IPS-20b (cell line): ENCODE measurements at regions not wholly inside any gene's neighbourhood (a gene's known extent, or its start where the extent isn't known, plus 50 kb on each side); places are given as distances from the start of the nearest gene placed in this dataset.

Source experiments
- H3K27ac ChIP-seq: one replicate; pipeline ENCODE4 v1.5.1; 2013; ENCODE audit warnings: low read length
- H3K27me3 ChIP-seq: 2 replicates; pipeline ENCODE4 v1.6.1; 2013; ENCODE audit warnings: mild to moderate bottlenecking, low read length, inconsistent platforms; ENCODE audit not compliant: insufficient read depth
- H3K36me3 ChIP-seq: 2 replicates; pipeline ENCODE4 v1.6.1; 2013; ENCODE audit warnings: low read depth, mild to moderate bottlenecking, inconsistent platforms, low read length, moderate library complexity; ENCODE audit not compliant: insufficient read depth
- H3K4me1 ChIP-seq: 2 replicates; pipeline ENCODE4 v1.6.1; 2013; ENCODE audit warnings: mild to moderate bottlenecking, control low read depth, inconsistent platforms, low read length, moderate library complexity; ENCODE audit not compliant: insufficient read depth
- H3K4me3 ChIP-seq: 2 replicates; pipeline ENCODE4 v1.5.1; 2013; ENCODE audit warnings: mild to moderate bottlenecking, low read length, inconsistent platforms
- H3K9ac ChIP-seq: 2 replicates; pipeline ENCODE4 v1.6.1; 2013; ENCODE audit warnings: low read depth, mild to moderate bottlenecking, inconsistent platforms, low read length, moderate library complexity
- H3K9me3 ChIP-seq: 2 replicates; pipeline ENCODE4 v1.6.1; 2013; ENCODE audit warnings: mild to moderate bottlenecking, low read depth, low read length, inconsistent platforms; ENCODE audit not compliant: insufficient read depth

GRCh38 chr14:81972601-81973000 is 438.9 kb upstream of the SEL1L start:
- peaks cover 19% of the 10 kb centered on the region; the same call in 1 of the 2 replicates for H3K4me1 ChIP-seq
- H3K27me3 ChIP-seq: no peaks in the 10 kb centered on the region
- H3K27ac ChIP-seq: no peak overlapping the region
- no peak overlapping the region for H3K4me3 ChIP-seq
- H3K9ac ChIP-seq: no peak overlapping the region
- no peaks in the 10 kb centered on the region for H3K9me3 ChIP-seq
- no peaks in the 10 kb centered on the region for H3K36me3 ChIP-seq

DNA sequence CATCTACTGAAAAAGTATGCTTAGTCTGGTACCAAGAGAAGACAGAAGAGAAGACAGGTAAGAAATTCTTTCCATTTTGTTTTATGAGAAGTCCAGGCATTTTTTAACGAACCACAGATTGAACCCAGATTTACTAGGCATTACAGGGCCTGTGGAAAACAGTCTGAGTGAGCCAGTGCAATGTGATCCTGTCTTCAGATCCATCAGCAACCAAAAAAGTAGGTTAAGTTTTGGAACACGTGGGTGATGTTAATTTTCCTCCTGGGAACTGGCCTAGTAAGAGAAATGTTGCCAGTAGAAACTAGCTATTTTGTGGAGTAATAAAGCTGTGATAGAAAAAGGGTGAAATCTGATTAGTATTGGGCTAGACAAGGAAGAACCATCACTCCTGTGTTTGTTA is 440.9 kb upstream of the SEL1L start:
- Histone ChIP-seq H3K9me3 (no peaks in the 10 kb centered on the region), H3K27ac (no peak overlapping the region), H3K9ac (no peak overlapping the region), H3K36me3 (no peaks in the 10 kb centered on the region), H3K4me1 (peaks cover 19% of the 10 kb centered on the region; the same call in 1 of the 2 replicates), H3K4me3 (no peak overlapping the region), H3K27me3 (no peaks in the 10 kb centered on the region)

DNA sequence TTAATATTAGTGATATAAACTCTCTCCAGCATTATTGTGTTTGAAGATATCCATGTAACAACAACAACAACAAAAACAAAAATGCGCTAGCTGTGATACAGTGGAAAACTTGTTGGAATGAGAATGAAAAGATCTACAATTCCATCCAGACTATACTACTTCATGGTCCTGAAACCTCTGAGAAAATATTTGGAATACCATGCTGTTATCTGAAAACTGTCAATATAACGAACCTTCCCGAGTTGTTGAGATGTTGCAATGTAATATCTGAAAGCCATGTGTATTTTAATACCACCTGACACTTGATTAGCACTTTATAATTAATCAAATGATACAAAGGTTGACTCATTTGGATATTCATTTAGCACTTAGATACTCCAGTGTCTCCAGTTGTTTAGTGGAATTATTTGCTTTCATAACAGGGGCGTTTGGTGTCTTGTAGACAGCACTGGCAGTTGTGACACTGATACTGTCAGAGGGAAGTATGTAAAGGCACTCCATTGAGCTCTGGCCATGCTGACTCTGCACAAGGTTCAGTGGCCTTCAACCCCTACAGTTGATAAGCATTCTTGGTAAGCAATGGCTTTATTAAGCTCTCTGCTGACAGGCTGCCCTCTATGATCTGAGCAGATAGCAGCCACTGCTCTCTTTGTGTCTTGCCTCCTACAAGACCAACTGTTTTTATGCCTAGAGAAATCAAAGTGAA is 447.1 kb upstream of the SEL1L start:
- H3K4me1 ChIP-seq: no peaks in the 10 kb centered on the region
- no peaks in the 10 kb centered on the region for H3K27me3 ChIP-seq
- H3K9me3 ChIP-seq: no peaks in the 10 kb centered on the region
- no peak overlapping the region for H3K27ac ChIP-seq
- H3K36me3 ChIP-seq: no peaks in the 10 kb centered on the region
- no peak overlapping the region for H3K4me3 ChIP-seq
- no peak overlapping the region for H3K9ac ChIP-seq

DNA sequence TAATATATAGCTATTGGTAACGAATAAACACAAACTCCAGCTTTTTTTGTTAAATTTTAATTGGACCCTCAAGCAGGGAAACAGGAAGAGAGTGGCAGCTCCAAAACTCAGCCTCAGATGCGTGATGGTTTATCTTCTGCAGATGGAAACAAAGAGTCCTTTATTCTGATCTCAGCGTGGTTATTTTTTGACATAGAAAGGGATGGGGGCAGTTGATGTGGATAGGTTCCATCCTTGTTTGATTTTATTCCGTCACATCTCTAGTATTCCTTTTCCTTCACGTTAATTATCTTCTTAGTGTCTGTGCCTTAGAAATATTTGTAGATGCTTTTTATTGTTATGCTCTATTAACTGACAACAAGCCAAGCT is 447.6 kb upstream of the SEL1L start:
- H3K27me3 ChIP-seq: no peaks in the 10 kb centered on the region
- no peaks in the 10 kb centered on the region for H3K4me1 ChIP-seq
- H3K9me3 ChIP-seq: no peaks in the 10 kb centered on the region
- no peaks in the 10 kb centered on the region for H3K36me3 ChIP-seq
- H3K4me3 ChIP-seq: no peak overlapping the region
- no peak overlapping the region for H3K9ac ChIP-seq
- H3K27ac ChIP-seq: no peak overlapping the region

GRCh38 chr14:81982046-81982445 is 448.4 kb upstream of the SEL1L start:
- Histone ChIP-seq H3K9ac (no peak overlapping the region), H3K4me1 (no peaks in the 10 kb centered on the region), H3K27me3 (no peaks in the 10 kb centered on the region), H3K4me3 (no peak overlapping the region), H3K9me3 (no peaks in the 10 kb centered on the region), H3K36me3 (no peaks in the 10 kb centered on the region), H3K27ac (no peak overlapping the region)

GRCh38 chr14:81986005-81986404 is 452.4 kb upstream of the SEL1L start:
- Histone ChIP-seq H3K27me3 (no peaks in the 10 kb centered on the region), H3K4me1 (no peaks in the 10 kb centered on the region)

DNA sequence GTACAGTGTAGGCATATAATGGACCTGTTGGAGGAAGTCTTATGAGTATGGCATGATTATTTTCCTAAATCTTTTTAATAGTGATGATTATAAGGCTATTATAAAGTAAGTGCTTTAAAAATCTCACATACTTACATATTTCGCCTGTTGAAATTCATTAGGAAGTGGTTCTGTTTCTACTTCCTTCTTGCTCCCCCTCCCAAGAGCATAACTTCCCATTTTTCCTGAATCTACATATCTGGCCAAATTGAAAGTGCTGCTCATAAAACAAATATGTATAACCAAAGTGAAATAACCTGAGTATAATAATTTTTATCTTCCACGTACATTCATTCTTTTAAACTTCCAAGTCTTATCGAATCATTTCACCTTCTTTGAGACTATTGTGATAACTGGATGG is 455.6 kb upstream of the SEL1L start:
- H3K9ac ChIP-seq: no peak overlapping the region
- H3K4me1 ChIP-seq: no peaks in the 10 kb centered on the region
- no peaks in the 10 kb centered on the region for H3K9me3 ChIP-seq

More at GRCh38 chr14:81986005-81986404, 452.4 kb upstream of the SEL1L start:
- H3K27ac ChIP-seq: no peak overlapping the region
- no peaks in the 10 kb centered on the region for H3K36me3 ChIP-seq
- H3K4me3 ChIP-seq: no peak overlapping the region
- no peaks in the 10 kb centered on the region for H3K9me3 ChIP-seq
- H3K9ac ChIP-seq: no peak overlapping the region

DNA sequence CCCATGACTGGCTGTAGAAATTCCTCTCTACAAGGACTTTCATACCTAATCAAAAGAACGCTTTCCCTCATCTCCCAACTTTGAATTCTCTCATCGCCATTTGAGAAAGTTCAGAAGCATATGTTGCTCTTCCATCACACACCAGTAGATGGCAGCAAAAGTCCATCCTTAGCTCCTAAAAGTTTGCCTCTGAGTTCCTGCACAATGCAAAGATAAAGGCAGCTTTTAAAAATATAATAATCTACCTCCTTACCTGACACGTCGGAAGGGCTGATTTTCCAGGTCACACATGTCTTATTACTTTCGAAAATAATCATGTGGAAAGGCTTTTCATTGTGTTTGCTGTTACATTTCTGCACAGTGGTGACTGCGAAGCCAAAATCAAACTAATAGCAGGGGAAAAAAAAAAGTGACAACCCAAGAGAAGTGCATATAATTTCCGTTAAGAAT is 456.7 kb upstream of the SEL1L start:
- Histone ChIP-seq H3K9me3 (no peaks in the 10 kb centered on the region), H3K27me3 (no peaks in the 10 kb centered on the region), H3K4me1 (no peaks in the 10 kb centered on the region), H3K9ac (no peak overlapping the region), H3K4me3 (no peak overlapping the region), H3K27ac (no peak overlapping the region), H3K36me3 (no peaks in the 10 kb centered on the region)

More for the DNA sequence above, 455.6 kb upstream of the SEL1L start:
- Histone ChIP-seq H3K4me3 (no peak overlapping the region), H3K36me3 (no peaks in the 10 kb centered on the region), H3K27ac (no peak overlapping the region), H3K27me3 (no peaks in the 10 kb centered on the region)

- no peaks in the 10 kb centered on the region for H3K36me3 ChIP-seq
- no peaks in the 10 kb centered on the region for H3K9me3 ChIP-seq
- no peak overlapping the region for H3K9ac ChIP-seq
- no peaks in the 10 kb centered on the region for H3K4me1 ChIP-seq
- no peak overlapping the region for H3K4me3 ChIP-seq
- no peak overlapping the region for H3K27ac ChIP-seq
- no peaks in the 10 kb centered on the region for H3K27me3 ChIP-seq
Measured at GRCh38 chr14:81991998-81992397, 458.3 kb upstream of the SEL1L start.

- H3K27me3 ChIP-seq: no peaks in the 10 kb centered on the region
- no peaks in the 10 kb centered on the region for H3K4me1 ChIP-seq
- H3K27ac ChIP-seq: no peak overlapping the region
Measured at GRCh38 chr14:81993432-81993831, 459.8 kb upstream of the SEL1L start.

DNA sequence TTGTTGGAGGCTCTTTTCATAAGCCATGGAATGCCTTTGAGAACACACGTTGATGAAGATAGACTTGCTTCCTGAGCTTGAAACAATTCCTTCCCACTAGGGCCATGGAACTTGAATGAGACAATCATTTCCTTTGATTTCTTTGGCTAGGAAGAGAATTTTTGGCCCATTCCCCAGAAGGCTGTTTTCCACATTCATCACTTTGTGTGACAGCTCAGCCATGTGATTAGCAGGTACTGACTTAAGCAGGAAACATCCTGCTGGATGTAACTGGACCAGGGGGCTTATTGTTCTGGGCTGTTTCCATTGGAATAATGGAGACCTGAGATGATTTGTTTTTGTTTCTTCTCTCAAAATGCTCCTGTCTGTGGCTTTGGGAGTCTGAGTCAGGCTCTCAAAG is 469.8 kb upstream of the SEL1L start:
- Histone ChIP-seq H3K36me3 (no peaks in the 10 kb centered on the region), H3K27me3 (no peaks in the 10 kb centered on the region), H3K4me3 (no peak overlapping the region), H3K9me3 (no peaks in the 10 kb centered on the region), H3K9ac (no peak overlapping the region), H3K4me1 (no peaks in the 10 kb centered on the region), H3K27ac (no peak overlapping the region)

More at GRCh38 chr14:81993432-81993831, 459.8 kb upstream of the SEL1L start:
- Histone ChIP-seq H3K9me3 (no peaks in the 10 kb centered on the region), H3K9ac (no peak overlapping the region), H3K36me3 (no peaks in the 10 kb centered on the region), H3K4me3 (no peak overlapping the region)

- no peaks in the 10 kb centered on the region for H3K27me3 ChIP-seq
- H3K27ac ChIP-seq: no peak overlapping the region
- no peaks in the 10 kb centered on the region for H3K9me3 ChIP-seq
- H3K9ac ChIP-seq: no peak overlapping the region
- H3K36me3 ChIP-seq: no peaks in the 10 kb centered on the region
- no peak overlapping the region for H3K4me3 ChIP-seq
- H3K4me1 ChIP-seq: no peaks in the 10 kb centered on the region
Measured at GRCh38 chr14:82009076-82009475, 475.4 kb upstream of the SEL1L start.
